ENCODE measurements at regions not wholly inside any gene's neighbourhood (a gene's known extent, or its start where the extent isn't known, plus 50 kb on each side); places are given as distances from the start of the nearest gene placed in this dataset.

DNA sequence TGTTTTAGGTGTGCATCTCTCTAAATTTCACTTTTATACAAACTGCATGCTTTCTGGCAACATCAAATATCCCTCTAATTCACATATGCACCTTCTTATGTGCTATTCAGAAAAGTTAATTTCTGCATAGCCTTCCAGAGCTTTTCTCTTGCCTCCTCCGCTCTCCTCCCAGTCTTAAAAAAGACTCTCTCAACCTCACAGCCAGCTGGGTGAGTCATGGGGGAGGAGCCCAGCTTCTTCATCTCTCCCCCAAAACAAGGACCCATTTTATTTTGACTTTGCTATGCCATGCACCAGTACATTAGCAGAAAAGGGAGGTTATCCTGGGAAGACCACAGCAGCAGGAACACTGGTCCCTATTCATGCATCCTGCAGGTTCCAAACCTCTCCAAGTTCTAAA lies 234.4 kb downstream of the KCNA4 start:
- Mint-ChIP-seq H3K36me3 (ENCODE audit: low read depth) (no peaks in the 10 kb centered on the region), H3K4me1 (peaks cover 29% of the 10 kb centered on the region), H3K4me3 (no peak overlapping the region), H3K27me3 (ENCODE audit: low read depth) (no peaks in the 10 kb centered on the region), H3K27ac (no peak overlapping the region), H3K9me3 (peaks cover 5% of the 10 kb centered on the region)
- TF ChIP-seq, protein P1, sequence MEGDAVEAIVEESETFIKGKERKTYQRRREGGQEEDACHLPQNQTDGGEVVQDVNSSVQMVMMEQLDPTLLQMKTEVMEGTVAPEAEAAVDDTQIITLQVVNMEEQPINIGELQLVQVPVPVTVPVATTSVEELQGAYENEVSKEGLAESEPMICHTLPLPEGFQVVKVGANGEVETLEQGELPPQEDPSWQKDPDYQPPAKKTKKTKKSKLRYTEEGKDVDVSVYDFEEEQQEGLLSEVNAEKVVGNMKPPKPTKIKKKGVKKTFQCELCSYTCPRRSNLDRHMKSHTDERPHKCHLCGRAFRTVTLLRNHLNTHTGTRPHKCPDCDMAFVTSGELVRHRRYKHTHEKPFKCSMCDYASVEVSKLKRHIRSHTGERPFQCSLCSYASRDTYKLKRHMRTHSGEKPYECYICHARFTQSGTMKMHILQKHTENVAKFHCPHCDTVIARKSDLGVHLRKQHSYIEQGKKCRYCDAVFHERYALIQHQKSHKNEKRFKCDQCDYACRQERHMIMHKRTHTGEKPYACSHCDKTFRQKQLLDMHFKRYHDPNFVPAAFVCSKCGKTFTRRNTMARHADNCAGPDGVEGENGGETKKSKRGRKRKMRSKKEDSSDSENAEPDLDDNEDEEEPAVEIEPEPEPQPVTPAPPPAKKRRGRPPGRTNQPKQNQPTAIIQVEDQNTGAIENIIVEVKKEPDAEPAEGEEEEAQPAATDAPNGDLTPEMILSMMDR (IDR thresholded peaks at IDR 0.05; ENCODE audit: unreplicated experiment in 3 of 3) = no peak

DNA sequence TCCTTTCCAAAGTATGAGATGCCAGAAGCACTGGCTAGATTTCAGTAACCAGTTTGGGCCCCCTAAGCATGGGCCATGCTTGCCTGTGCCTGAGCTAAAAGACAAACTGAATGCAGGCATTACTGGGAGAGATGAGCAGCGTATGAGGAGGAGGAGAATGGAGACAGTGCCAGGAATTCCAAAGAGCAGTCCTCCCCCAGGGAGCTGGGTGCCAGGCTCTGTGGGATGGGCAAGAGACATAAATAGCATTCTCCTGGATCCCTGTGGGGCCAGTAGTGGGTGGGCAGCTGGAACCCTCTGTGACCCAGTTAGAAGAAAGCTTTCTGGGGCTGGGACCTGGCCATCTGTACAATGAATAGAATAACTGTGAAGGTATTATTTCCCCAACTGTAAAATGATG lies 235.6 kb downstream of the KCNA4 start:
- Mint-ChIP-seq H3K9me3 (peaks cover 5% of the 10 kb centered on the region), H3K4me3 (peak overlapping the region in 1 of 3 experiments; percentile 39), H3K27ac (peak overlapping the region; percentile 60 to 88 (median 72)), H3K27me3 (ENCODE audit: low read depth) (no peaks in the 10 kb centered on the region), H3K4me1 (peaks cover 29% of the 10 kb centered on the region), H3K36me3 (ENCODE audit: low read depth) (no peaks in the 10 kb centered on the region)
- TF ChIP-seq, protein P1 (IDR thresholded peaks at IDR 0.05; ENCODE audit: unreplicated experiment in 3 of 3) = no peak

DNA sequence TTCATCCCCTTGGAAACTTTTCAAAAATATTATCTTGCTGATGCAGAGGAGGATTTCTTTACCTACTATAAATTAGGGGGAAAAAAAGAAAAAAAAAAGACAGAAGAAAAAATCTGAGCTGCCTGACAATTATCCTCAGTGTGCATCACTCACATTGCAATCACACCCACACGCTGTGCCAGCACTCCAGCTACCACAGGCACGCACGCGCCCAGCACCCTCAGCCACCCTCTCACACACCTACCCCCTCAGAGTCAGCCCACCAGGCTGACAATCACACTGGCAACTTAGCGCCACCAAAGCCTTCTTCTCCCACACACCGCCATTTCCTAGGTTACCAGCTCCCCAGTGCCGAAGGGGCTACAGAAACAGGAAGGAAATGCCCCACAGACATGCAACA lies 236.1 kb downstream of the KCNA4 start:
- peaks cover 29% of the 10 kb centered on the region for H3K4me1 Mint-ChIP-seq
- H3K27ac Mint-ChIP-seq = peak overlapping the region; percentile 60 to 88 (median 72)
- peak overlapping the region in 1 of 3 experiments; percentile 39 for H3K4me3 Mint-ChIP-seq
- no peaks in the 10 kb centered on the region for H3K36me3 Mint-ChIP-seq (ENCODE audit: low read depth)
- TF ChIP-seq, protein P1 (IDR thresholded peaks at IDR 0.05; ENCODE audit: unreplicated experiment in 3 of 3) = no peak
- no peaks in the 10 kb centered on the region for H3K9me3 Mint-ChIP-seq
- H3K27me3 Mint-ChIP-seq (ENCODE audit: low read depth) = no peaks in the 10 kb centered on the region

DNA sequence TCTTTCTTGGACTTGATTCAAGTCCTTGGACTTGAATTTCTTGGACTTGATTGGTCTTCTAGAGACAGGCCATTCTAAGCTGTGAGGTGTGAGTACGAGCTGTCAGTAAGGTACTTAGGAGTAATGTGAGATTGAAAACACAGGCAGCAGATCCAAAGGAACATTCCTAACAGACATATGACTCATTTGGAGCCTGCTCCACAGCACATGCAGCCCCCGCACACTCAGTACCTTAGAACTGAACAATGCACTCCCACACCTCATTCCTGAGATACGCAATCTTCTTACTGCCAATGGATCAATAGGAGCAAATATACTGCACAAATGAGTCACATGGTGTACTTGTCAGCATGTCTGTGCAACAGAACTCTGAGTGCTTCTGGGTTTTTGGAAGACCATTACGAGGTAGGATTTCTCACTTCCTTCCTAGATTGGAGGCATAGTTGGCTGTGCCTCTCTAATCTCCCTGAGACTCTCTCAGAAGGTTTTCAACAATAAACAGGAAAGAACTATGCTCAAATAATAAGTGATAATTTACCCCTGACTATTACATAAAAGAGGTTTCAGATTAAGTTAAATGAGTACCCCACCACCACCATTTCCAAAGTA lies 243.1 kb downstream of the KCNA4 start:
- H3K4me1 Mint-ChIP-seq = no peaks in the 10 kb centered on the region
- no peak overlapping the region for H3K4me3 Mint-ChIP-seq
- peaks cover 10% of the 10 kb centered on the region for H3K9me3 Mint-ChIP-seq
- H3K27me3 Mint-ChIP-seq (ENCODE audit: low read depth) = no peaks in the 10 kb centered on the region
- no peak overlapping the region for H3K27ac Mint-ChIP-seq
- TF ChIP-seq, protein P1 (IDR thresholded peaks at IDR 0.05; ENCODE audit: unreplicated experiment in 3 of 3) = no peak
- peaks cover 3% of the 10 kb centered on the region for H3K36me3 Mint-ChIP-seq (ENCODE audit: low read depth)

DNA sequence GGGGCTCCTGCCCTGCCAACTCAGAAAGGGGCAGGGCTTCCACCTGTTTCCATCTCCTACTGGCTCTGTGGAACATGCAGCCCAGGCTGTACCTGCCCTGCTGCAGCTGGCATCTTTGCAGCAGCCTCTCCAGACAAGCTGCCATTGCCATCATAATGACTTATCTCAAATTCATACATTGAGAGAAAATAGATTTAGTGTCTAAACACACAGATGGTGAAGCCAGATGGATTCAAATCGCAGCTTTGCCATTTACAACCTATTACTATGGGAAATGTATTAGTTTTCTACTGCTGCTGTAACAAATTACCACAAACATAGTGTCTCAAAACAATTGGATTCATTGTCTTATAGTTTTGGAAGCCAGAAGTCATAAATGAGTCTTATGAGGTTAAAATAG lies 260.0 kb downstream of the KCNA4 start:
- no peak overlapping the region for H3K4me3 Mint-ChIP-seq
- no peaks in the 10 kb centered on the region for H3K4me1 Mint-ChIP-seq
- TF ChIP-seq, protein P1 (IDR thresholded peaks at IDR 0.05; ENCODE audit: unreplicated experiment in 3 of 3) = no peak
- H3K27ac Mint-ChIP-seq = no peak overlapping the region
- no peaks in the 10 kb centered on the region for H3K9me3 Mint-ChIP-seq
- H3K36me3 Mint-ChIP-seq (ENCODE audit: low read depth) = no peaks in the 10 kb centered on the region
- H3K27me3 Mint-ChIP-seq (ENCODE audit: low read depth) = no peaks in the 10 kb centered on the region

DNA sequence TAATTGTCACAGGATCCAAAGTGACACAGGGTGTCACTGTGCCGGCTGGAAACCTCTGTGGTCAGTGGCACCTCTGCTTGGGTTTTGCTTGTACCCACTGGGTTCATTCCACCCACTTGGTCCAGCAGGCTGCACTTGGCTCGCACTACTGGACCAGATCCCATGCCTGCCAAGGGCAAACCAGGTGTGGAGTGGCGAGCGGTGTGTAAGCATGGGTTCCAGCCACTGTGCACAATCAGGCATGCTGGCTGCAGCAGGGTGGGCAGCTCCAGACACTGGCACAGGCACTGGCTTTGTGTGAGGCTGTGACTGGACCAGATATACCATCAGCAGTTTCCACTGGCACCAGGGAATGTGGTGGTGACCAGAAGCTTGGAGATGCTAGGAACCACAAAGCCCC lies 261.4 kb downstream of the KCNA4 start:
- H3K27me3 Mint-ChIP-seq (ENCODE audit: low read depth) = no peaks in the 10 kb centered on the region
- TF ChIP-seq, protein P1 (IDR thresholded peaks at IDR 0.05; ENCODE audit: unreplicated experiment in 3 of 3) = no peak
- no peaks in the 10 kb centered on the region for H3K36me3 Mint-ChIP-seq (ENCODE audit: low read depth)
- no peaks in the 10 kb centered on the region for H3K4me1 Mint-ChIP-seq
- H3K9me3 Mint-ChIP-seq = no peaks in the 10 kb centered on the region
- H3K4me3 Mint-ChIP-seq = no peak overlapping the region
- no peak overlapping the region for H3K27ac Mint-ChIP-seq
